SK-MEL-5 (cell line): ENCODE measurements at regions not wholly inside any gene's neighbourhood (a gene's known extent, or its start where the extent isn't known, plus 50 kb on each side); places are given as distances from the start of the nearest gene placed in this dataset.
A peak's percentile ranks its signal among the peaks of the same experiment; 100 is the strongest.
"Not testable (repeated sequence)": the region's sequence is repeated elsewhere in the genome, so short reads cannot be mapped to it uniquely, and the experiment has no call there.

Experiments
- DNase-seq: peaks from one replicate; pipeline ENCODE4 v3.0.0-alpha.2; 2016; ENCODE audit warnings: low read depth, low spot score
- in situ Hi-C: cut with HindIII; loops from 2 replicates; pipeline ENCODE4 v1.10.0; 2016; ENCODE audit warnings: low sequenced_read_pairs, high pct_unique_total_duplicates, low pct_unique_long_range_greater_than_20kb

DNA sequence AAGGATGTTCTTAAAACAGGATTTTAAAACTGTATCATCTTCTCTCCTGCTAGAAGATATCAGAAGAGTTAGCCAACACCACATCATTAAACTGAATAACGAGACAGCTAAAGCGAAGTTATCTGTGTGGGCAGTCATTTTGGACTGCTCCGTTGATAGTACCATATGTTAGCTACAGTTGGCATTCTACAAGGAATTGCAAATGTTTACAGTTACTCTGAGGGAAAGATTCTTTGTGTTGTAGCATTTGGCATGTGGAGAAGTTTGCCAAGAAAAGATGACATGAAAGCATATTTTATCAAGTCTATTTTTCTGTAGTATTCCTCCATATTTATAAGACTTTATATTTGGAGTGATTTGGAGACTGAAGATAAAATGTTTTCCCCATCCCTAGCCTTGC, 464.4 kb upstream of the POM121L12 start:
- in situ Hi-C loops = no loop called here

DNA sequence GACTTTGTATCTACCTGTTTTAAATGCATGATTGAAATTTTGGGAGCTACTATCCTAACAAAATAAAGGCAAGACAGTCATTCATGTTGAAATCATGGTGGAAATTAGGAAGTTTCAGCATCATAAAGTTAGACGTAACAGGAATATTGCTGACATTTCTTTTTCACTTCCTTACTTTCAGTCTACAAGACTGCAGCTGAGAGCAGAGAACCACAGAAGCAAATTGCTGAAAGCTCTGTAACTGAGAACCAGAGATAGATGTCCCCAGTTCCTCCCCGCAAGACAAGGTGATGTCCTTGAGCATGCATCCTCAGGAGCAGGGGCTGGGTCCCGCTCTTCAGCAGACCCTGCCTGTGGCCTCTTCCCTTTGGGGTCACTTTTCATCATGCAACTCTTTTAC, 466.3 kb upstream of the POM121L12 start:
- in situ Hi-C loops = no loop called here
- DNase-seq = no peak

More for the DNA sequence above, 464.4 kb upstream of the POM121L12 start:
- no peak for DNase-seq

DNA sequence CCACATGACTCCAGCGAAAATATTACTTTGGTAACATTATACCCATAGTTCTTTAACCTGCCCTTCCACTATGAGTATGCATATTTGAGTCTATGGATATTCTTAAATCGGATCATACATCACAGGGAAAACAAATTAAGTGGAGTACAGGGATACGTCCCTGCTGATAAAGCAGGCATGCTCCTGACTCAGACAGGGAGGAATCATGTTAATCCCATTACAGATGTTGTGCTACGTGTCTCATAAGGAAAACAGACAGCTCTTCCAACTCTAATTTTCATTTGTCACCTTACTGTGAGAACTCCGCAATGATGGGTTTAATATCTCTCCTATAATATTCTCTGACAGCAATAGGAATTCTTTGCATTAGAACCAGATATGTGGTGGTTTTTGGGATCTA, 469.5 kb upstream of the POM121L12 start:
- DNase-seq = no peak
- in situ Hi-C loops = no loop called here

DNA sequence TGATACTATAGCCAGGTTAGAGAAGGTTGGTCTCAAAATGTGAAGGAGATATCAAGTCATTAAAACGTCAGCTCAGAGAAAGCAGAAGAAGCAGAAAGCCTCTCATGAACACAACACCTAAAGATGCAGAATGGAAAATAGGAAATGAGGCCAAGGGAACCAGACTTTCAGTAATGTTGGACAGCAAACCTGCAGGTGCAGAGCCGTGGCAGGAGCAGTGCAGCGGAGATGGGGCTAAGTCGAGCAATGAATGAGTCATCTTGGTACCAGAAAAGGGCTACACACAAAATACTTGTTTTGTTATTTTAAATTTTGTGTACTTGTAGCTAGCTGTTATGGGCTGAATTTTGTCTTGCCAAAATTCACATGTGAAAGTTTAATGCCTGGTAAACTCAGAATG, 479.6 kb upstream of the POM121L12 start:
- in situ Hi-C loops = no loop called here
- no peak for DNase-seq

GRCh38 chr7:52547308-52547910, 488.0 kb upstream of the POM121L12 start:
- in situ Hi-C loops = no loop called here

DNA sequence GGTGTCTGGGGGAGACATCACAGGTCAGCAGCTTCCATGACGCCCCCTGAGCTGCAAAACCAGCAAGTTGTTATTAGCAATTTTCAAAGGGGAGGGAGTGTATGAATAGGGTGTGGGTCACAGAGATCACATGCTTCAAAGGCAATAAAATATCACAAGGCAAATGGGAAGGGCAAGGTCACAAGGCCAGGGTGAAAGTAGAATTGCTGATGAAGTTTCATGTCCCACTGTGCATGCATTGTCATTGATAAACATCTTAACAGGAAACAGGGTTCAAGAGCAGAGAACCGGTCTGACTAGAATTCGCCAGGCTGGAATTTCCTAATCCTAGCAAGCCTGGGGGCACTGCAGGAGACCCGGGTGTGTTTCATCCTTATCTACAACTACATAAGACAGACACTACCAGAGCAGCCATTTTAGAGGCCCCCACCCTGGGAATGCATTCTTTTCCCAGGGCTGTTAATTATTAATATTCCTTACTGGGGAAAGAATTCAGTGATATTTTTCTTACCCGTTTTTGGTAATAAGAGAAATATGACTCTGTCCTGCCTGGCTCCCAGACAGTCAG, 494.2 kb upstream of the POM121L12 start:
- in situ Hi-C loops, DNase-seq: not testable (repeated sequence)

More at GRCh38 chr7:52547308-52547910, 488.0 kb upstream of the POM121L12 start:
- DNase-seq = no peak

GRCh38 chr7:52540041-52540440, 495.4 kb upstream of the POM121L12 start:
- no peak for DNase-seq
- in situ Hi-C loops = no loop called here

DNA sequence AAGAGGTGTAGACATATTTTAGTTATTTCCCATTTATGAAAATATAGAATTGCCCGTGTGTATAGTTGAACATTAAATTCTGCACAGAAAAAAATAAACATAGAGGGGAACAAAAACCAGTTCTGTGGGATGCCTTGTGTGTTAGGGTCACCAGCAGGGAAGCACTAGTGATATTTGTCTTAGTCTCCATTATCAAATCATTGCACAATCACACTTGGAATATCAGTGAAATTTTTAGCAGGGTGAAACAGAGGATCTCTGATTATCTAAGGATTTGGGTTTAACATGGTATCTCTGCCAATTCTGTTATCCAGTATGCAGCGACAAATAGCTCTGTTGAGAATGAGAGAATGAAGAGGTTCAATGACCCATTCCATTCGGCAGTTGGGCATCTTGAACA, 496.0 kb upstream of the POM121L12 start:
- in situ Hi-C loops = no loop called here
- no peak for DNase-seq

GRCh38 chr7:52537051-52537450, 498.4 kb upstream of the POM121L12 start:
- in situ Hi-C loops = no loop called here
- DNase-seq = no peak

DNA sequence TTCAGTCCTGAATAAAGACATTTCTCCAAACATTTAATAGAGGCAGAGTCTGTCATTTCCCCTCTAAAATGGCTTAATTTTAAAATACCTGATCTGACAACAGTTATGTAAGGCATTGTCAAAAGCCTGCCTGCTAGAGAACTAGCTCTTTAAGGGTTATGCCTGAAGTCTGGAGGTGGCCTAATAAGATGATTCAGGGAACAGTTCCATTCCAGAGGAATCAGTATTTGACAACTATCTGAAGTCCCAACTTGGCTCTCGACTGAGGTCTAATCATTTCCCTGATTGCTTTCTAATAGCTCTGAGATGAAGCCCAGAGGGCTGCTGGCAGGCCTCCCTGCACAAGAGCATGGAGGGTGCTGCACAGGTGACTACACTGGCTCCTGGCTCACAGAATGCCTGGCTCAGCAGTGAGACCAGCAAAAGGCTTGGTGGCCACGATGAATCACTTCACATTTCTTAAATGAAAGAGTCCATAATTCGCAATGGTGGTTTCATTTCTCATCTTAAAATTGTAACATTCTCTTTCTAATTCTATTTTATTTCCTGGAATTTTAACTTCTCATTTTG, 509.6 kb upstream of the POM121L12 start:
- no peak for DNase-seq
- in situ Hi-C loops = no loop called here

DNA sequence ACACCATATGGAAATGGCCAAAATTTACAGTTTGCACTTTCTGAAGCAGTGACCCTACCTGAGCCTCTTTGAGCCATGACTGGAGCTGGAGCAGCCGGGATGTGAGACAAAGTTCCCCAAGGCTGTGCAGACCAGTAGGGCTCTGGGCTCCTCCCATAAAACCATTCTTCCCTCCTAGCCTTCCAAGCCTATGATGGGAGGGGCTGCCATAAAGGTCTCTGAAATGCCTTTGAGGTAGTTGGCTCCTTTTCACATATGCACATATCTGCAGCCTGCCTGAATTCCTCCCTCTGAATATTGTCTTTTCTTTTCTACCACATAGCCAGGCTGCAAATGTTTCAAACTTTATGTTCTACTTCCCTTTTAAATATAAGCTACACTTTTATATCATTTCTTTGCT, 516.6 kb upstream of the POM121L12 start:
- DNase-seq = no peak
- in situ Hi-C loops = no loop called here

- DNase-seq = no peak
- in situ Hi-C loops = no loop called here
These were observed 522.8 kb upstream of the POM121L12 start for GRCh38 chr7:52512656-52513055.

DNA sequence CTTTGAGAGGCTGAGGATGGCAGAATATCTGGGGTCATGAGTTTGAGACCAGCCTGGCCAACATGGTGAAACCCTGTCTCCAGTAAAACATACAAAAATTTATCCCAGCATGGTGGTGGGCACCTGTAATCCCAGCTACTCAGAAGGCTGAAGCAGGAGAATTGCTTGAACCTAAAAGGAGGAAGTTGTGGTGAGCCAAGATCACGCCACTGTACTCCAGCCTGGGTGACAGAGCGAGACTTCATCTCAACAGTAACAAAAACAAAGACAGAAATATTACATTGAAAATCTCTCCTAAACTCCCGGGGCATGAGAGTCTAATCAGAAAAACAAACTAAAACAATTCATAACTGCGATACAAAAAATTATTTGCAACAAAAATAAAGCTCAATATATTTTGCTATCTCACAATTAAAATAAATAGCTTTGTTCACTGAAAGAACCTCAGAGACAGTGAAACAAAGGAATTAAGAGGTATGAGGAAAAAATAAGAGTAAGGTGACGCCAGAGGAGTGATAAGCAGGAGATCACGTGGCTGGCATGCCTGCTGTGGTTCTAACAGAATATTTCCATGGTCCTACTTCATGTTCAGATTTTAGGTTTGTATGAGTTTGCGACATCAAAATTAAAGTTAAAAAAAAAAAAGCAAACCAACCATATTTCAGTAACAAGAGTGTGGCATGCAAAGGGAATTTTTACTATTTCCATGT, 527.7 kb upstream of the POM121L12 start:
- in situ Hi-C loops = no loop called here
- DNase-seq = no peak

GRCh38 chr7:52506325-52506724, 529.1 kb upstream of the POM121L12 start:
- in situ Hi-C loops = no loop called here
- DNase-seq = no peak

DNA sequence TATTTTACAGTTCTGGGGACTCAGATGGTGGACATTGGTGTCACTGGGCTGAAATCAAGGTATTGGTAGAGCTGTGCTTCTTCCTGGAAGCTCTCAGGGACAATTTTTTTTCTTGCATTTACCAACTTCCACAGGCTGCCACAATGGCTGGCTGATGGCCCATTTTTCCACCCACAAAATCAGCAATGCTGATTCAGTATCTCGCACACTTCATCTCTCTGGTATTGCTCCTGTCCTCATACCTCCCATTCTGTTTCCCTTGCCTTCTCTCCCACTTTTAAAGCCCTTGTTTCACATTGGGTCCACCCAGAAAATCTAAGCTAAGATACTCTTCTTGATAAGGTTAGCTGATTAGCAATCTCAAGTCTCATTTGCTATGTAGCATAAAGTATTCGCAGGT, 530.9 kb upstream of the POM121L12 start:
- in situ Hi-C loops = no loop called here
- DNase-seq = no peak

DNA sequence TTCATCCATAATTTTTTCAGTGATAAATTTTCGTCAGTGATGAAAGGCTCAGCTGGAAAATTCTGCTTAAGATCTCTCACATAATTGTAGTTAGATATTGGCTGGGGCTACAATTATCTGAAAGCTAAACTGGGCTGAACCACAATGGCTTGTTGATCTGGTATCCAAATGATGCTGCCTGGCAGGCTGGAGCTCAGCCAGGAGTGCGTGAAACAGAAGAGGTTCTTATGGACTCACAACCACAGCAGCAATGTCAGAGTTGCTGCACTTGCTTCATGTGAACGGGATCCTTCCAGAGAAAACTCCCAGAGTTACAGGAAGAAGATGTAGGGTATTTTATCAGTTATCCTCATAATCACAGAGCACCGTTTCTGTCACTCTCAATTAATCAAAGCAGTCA, 533.2 kb upstream of the POM121L12 start:
- no peak for DNase-seq
- in situ Hi-C loops = no loop called here

GRCh38 chr7:52501696-52502095, 533.7 kb upstream of the POM121L12 start:
- peak; percentile 16 for DNase-seq
- in situ Hi-C loops = no loop called here

DNA sequence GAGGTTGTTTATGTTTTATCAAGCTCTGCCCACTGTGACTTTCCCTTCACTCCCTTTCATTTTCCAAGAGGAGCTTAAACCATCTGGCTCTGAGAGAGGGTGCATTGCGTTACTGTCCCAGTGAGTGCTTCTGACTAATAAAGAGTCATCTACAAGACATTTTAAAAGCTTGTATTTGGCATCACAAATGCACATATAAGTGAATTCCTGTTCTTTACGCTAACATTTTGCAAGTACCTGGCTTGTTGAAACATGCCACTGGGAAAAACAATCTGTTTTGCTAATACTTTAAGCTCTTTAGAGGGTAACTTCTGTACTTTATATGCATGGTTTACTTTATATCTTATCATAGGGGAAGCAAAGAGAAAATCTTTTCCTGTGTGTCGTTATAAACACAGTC, 534.6 kb upstream of the POM121L12 start:
- in situ Hi-C loops = no loop called here

GRCh38 chr7:52498366-52498765, 537.1 kb upstream of the POM121L12 start:
- in situ Hi-C loops = no loop called here
- no peak for DNase-seq

More for the DNA sequence above, 534.6 kb upstream of the POM121L12 start:
- no peak for DNase-seq
